ENCODE measurements at regions not wholly inside any gene's neighbourhood (a gene's known extent, or its start where the extent isn't known, plus 50 kb on each side); places are given as distances from the start of the nearest gene placed in this dataset.

DNA sequence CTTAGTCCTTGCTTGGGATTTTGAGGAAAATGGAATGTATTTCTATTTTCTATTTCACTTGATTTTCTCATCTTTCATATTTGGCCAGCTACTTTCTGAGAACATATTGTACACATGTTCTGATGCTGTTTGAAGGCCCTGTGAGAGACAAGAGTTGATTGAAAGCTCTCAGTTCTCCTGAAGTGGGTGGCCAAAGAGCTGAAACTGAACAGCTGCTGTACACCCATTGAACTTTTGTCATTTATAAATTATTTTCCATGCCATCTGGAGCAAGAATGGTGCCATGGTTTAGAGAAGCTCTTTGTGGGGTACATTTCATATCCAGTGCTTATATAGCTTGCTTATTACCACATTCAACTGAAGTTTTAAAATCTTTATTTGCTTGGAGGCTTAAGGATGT is 298.3 kb downstream of the PRL start:
- TF ChIP-seq, protein P1, sequence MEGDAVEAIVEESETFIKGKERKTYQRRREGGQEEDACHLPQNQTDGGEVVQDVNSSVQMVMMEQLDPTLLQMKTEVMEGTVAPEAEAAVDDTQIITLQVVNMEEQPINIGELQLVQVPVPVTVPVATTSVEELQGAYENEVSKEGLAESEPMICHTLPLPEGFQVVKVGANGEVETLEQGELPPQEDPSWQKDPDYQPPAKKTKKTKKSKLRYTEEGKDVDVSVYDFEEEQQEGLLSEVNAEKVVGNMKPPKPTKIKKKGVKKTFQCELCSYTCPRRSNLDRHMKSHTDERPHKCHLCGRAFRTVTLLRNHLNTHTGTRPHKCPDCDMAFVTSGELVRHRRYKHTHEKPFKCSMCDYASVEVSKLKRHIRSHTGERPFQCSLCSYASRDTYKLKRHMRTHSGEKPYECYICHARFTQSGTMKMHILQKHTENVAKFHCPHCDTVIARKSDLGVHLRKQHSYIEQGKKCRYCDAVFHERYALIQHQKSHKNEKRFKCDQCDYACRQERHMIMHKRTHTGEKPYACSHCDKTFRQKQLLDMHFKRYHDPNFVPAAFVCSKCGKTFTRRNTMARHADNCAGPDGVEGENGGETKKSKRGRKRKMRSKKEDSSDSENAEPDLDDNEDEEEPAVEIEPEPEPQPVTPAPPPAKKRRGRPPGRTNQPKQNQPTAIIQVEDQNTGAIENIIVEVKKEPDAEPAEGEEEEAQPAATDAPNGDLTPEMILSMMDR (IDR thresholded peaks at IDR 0.05), result no peak
- no peak for TF ChIP-seq POLR2A (IDR thresholded peaks at IDR 0.05)
